Keratinocyte (primary cell): ENCODE measurements at regions not wholly inside any gene's neighbourhood (a gene's known extent, or its start where the extent isn't known, plus 50 kb on each side); places are given as distances from the start of the nearest gene placed in this dataset.

ENCODE experiments used
- DNase-seq: peaks from one replicate; pipeline ENCODE4 v3.0.0-alpha.2; 2011; ENCODE audit warnings: low read depth, missing footprints, low spot score
- FAIRE-seq: peaks from 2 replicates; lab custom pipeline; 2011; peaks lifted over from hg19 to GRCh38; lab: Jason Lieb, UNC
- H2AFZ ChIP-seq: 2 replicates; pipeline ENCODE4 v1.6.0; 2012; ENCODE audit warnings: low read length, control low read depth, inconsistent platforms; ENCODE audit not compliant: control insufficient read depth
- H3K27ac ChIP-seq: 2 replicates; pipeline ENCODE4 v1.5.1; 2011; ENCODE audit warnings: low read length; ENCODE audit not compliant: control insufficient read depth, insufficient read depth
- H3K27me3 ChIP-seq: 3 replicates; pipeline ENCODE4 v1.6.0; 2011; ENCODE audit warnings: low read length; ENCODE audit not compliant: control insufficient read depth, insufficient read depth; ENCODE audit errors: extremely low read depth
- H3K36me3 ChIP-seq, 2 experiments: 2 replicates in 1 of 2; 3 replicates in 1 of 2; pipeline ENCODE4 v1.5.1; 2011; ENCODE audit warnings: low read length in 2 of 2, mild to moderate bottlenecking in 1 of 2; ENCODE audit not compliant: control insufficient read depth in 2 of 2, insufficient read depth in 2 of 2; ENCODE audit errors: extremely low read depth in 1 of 2
- H3K4me1 ChIP-seq: 3 replicates; pipeline ENCODE4 v1.5.1; 2011; ENCODE audit warnings: low read length; ENCODE audit not compliant: control insufficient read depth, insufficient read depth; ENCODE audit errors: extremely low read depth
- H3K4me2 ChIP-seq: 3 replicates; pipeline ENCODE4 v1.6.0; 2011; ENCODE audit warnings: low read depth, low read length; ENCODE audit not compliant: control insufficient read depth, insufficient read depth; ENCODE audit errors: extremely low read depth
- H3K4me3 ChIP-seq, 3 experiments: fragments of 200-600 bp in 1 of 3; sonication (generic) in 1 of 3; 2 replicates in 2 of 3; 3 replicates in 1 of 3; pipeline ENCODE4 v1.5.1; 2011 to 2016; ENCODE audit warnings: low read length in 3 of 3, mild to moderate bottlenecking in 3 of 3, control low read depth in 2 of 3, inconsistent platforms in 1 of 3, low read depth in 1 of 3, mixed read lengths in 1 of 3, mixed run types in 1 of 3, moderate library complexity in 1 of 3; ENCODE audit not compliant: control insufficient read depth in 2 of 3, insufficient read depth in 2 of 3; ENCODE audit errors: extremely low read depth in 1 of 3
- H3K79me2 ChIP-seq: 2 replicates; pipeline ENCODE4 v1.6.0; 2012; ENCODE audit warnings: low read length; ENCODE audit not compliant: control insufficient read depth, insufficient read depth
- H3K9ac ChIP-seq: 3 replicates; pipeline ENCODE4 v1.6.0; 2011; ENCODE audit warnings: low read length; ENCODE audit not compliant: control insufficient read depth, insufficient read depth; ENCODE audit errors: extremely low read depth
- H3K9me1 ChIP-seq: 3 replicates; pipeline ENCODE4 v1.6.0; 2011; ENCODE audit warnings: low read length; ENCODE audit not compliant: control insufficient read depth, insufficient read depth; ENCODE audit errors: extremely low read depth
- H3K9me3 ChIP-seq: 2 replicates; pipeline ENCODE4 v1.5.1; 2012; ENCODE audit warnings: low read depth, low read length; ENCODE audit not compliant: control insufficient read depth
- H4K20me1 ChIP-seq: 3 replicates; pipeline ENCODE4 v1.6.0; 2011; ENCODE audit warnings: low read length; ENCODE audit not compliant: control insufficient read depth, insufficient read depth; ENCODE audit errors: extremely low read depth
- CTCF ChIP-seq, 3 experiments: IDR thresholded peaks in 1 of 3; conservative IDR thresholded peaks in 1 of 3; optimal IDR thresholded peaks in 1 of 3; 2 replicates in 2 of 3; 3 replicates in 1 of 3; pipeline versions ENCODE3 to v1.5.1; 2011; ENCODE audit warnings: low read length in 3 of 3, mild to moderate bottlenecking in 3 of 3, moderate library complexity in 2 of 3, control low read depth in 1 of 3, inconsistent platforms in 1 of 3; ENCODE audit not compliant: insufficient read depth in 2 of 3; ENCODE audit errors: extremely low read depth in 1 of 3
- EZH2 ChIP-seq: IDR thresholded peaks from one replicate; pipeline ENCODE4 v1.6.1; 2012; ENCODE audit warnings: inconsistent platforms, mild to moderate bottlenecking, low read length, moderate library complexity
- dilution Hi-C: fragments of 300-500 bp; cut with MboI; formaldehyde crosslinking; loops from one replicate; pipeline ENCODE4 v1.7.0; 2020; ENCODE audit warnings: low sequenced_read_pairs; ENCODE audit not compliant: extremely low pct_ligation_motif_present

GRCh38 chr7:136210664-136211063, 233.5 kb upstream of the MTPN start:
- no peak overlapping the region for H3K27ac ChIP-seq
- no peaks in the 10 kb centered on the region for H3K4me1 ChIP-seq
- H3K9ac ChIP-seq, result no peak overlapping the region
- H3K4me3 ChIP-seq, result no peak overlapping the region
- H3K79me2 ChIP-seq, result no peaks in the 10 kb centered on the region
- TF ChIP-seq EZH2 (no peak), CTCF (optimal IDR thresholded peaks at IDR 0.05 in 1 of 3, IDR thresholded peaks at IDR 0.05 in 1 of 3, conservative IDR thresholded peaks at IDR 0.05 in 1 of 3; ENCODE audit: extremely low read depth in 1 of 3, insufficient read depth in 2 of 3, low read length in 3 of 3) (no peak)
- FAIRE-seq, result no peak
- no peaks in the 10 kb centered on the region for H4K20me1 ChIP-seq
- no peak overlapping the region for H2AFZ ChIP-seq
- no peak for DNase-seq
- no peak overlapping the region for H3K4me2 ChIP-seq
- no peaks in the 10 kb centered on the region for H3K36me3 ChIP-seq
- dilution Hi-C loops, result no loop called here
- no peaks in the 10 kb centered on the region for H3K27me3 ChIP-seq
- H3K9me3 ChIP-seq, result no peaks in the 10 kb centered on the region
- H3K9me1 ChIP-seq, result no peaks in the 10 kb centered on the region

- dilution Hi-C loops, result no loop called here
- H3K36me3 ChIP-seq, result no peaks in the 10 kb centered on the region
- H3K4me2 ChIP-seq, result no peak overlapping the region
- no peak overlapping the region for H3K9ac ChIP-seq
- DNase-seq (no peak), FAIRE-seq (no peak)
- H3K9me1 ChIP-seq, result no peaks in the 10 kb centered on the region
- no peak overlapping the region for H2AFZ ChIP-seq
- H3K79me2 ChIP-seq, result no peaks in the 10 kb centered on the region
- H4K20me1 ChIP-seq, result no peaks in the 10 kb centered on the region
- H3K27ac ChIP-seq, result no peak overlapping the region
- H3K4me3 ChIP-seq, result no peak overlapping the region
- no peak for TF ChIP-seq EZH2
- no peak for TF ChIP-seq CTCF (optimal IDR thresholded peaks at IDR 0.05 in 1 of 3, IDR thresholded peaks at IDR 0.05 in 1 of 3, conservative IDR thresholded peaks at IDR 0.05 in 1 of 3; ENCODE audit: extremely low read depth in 1 of 3, insufficient read depth in 2 of 3, low read length in 3 of 3)
- no peaks in the 10 kb centered on the region for H3K4me1 ChIP-seq
- H3K27me3 ChIP-seq, result no peaks in the 10 kb centered on the region
- H3K9me3 ChIP-seq, result no peaks in the 10 kb centered on the region
Measured at GRCh38 chr7:136210079-136210478, 232.9 kb upstream of the MTPN start.
